HG03575 (cell line): ENCODE measurements at regions not wholly inside any gene's neighbourhood (a gene's known extent, or its start where the extent isn't known, plus 50 kb on each side); places are given as distances from the start of the nearest gene placed in this dataset.

Source experiments
- ATAC-seq: cut with Tn5 transposase; IDR thresholded peaks from one replicate; pipeline ENCODE4 v1.9.1; 2021; ENCODE audit not compliant: unreplicated experiment, insufficient number of reproducible peaks, low FRiP score; ENCODE audit errors: extremely low read depth

DNA sequence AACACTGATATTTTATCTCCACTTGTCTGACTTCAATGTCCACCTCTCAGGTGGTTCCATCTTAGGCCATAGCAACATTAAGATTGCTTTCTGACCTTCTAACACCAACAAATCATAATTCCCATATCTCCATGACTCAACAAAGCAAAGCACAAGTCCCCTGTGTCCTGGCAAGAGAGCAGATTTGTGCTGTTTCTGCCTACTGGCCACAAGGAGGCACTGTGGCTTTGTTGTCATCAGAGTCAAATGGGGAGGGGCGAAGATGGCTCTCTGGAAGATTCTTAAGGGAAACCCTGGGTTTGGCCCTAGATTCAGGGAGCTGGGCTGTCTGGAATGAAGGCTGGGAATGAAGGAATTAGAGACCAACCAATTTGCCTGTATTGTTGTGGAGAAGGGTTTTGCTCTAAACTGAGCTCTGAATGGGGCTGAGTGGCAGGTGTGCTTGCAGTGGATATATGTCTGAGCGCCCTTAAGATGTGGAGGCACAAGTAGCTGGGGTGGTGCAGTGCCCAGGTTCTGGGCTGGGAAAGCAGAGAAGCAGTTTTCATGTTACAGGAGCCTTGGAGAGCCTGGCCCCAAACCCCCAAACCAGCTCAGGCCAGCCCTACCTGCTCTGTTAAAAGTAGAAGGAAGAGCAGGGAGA, 154.8 kb upstream of the PRSS58 start:
- no peak for ATAC-seq

DNA sequence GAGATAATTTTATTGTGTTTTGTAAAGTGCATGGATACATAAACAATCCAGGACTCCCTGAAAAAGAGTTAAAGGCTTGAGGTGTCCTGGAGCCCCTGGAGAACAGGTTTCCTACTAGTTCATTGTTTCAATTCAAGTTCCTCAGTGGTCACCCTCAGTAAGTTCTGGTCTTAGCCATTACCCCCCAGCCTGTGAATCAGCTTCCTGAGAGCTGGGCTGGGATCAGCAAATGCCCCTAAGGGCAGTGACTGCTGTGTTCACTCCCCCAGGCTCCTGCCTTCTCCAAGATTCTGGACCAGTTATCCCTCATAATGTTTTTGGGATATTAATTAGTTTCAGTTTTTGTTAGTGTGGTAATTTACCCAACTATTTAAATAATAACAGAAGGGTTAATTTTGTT, 151.6 kb upstream of the PRSS58 start:
- no peak for ATAC-seq

DNA sequence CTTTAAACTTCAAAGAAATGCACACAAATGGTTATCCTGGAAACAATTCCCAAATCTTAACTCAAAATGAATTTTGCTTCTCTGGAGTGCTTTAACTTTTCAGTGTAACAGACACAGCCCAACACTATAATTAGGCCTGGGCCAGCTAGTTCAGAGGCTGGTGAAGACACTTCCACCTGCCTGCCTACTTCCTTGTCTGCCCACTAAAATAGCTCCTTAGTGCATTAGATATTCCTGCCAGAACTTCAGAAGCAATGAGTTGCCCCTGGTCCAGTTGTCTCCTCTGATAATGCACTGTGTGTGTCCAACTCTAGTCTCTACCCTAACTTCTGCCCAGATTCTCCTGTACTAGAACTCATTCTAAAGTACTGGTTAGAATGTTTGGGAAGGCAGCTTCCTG, 150.9 kb upstream of the PRSS58 start:
- ATAC-seq, result no peak

DNA sequence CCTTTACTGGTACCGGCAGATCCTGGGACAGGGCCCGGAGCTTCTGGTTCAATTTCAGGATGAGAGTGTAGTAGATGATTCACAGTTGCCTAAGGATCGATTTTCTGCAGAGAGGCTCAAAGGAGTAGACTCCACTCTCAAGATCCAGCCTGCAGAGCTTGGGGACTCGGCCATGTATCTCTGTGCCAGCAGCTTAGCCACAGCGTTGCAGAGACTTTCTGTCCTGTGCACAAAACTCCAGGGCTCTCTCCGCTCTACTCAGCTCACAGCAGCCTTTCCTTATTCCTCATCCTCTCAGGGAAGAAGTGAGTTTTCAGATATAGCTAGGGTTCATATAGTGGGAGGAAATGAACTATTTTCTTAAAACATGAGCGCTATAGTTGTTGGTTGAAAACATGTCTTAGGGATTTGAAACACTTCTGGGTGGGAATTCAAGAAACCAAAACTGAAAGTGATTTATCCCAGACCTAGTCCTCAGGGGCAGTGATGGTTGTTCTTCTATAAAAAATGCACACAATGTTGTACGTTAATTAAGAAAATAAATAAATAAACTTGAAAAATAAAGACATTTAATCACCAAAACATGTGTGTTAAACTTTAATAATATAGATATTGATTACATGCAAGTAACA, 150.2 kb upstream of the PRSS58 start:
- no peak for ATAC-seq

DNA sequence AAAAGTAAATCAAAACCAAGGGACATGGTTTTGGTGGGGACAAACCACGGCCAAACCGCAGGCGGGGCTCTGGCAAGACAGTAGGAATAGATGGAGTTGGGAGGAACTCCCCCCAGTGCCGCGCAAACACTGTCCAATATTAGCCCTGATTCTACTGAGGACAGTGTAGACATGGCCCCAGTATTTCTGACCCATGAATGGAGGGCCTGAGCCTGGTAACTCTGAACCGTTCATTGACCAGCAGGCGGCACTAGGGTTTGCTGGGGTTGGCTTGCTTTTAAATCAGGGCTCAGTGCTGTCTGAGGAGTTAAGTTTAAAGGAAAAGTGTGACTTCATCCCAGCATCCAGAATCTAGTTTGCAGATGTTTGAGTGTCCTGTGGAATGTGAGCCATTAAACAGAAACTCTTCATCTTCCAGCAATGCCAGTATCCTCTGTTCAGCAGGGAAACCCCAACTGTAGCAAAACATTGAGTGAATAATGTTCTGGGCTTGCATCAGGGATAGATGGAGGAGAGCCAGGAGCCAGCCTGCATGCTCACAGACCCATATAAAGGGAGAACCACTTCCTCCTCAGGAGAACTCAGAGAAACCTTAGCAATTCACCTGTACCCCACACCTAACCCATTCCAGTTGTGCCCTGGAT, 147.4 kb upstream of the PRSS58 start:
- no peak for ATAC-seq

DNA sequence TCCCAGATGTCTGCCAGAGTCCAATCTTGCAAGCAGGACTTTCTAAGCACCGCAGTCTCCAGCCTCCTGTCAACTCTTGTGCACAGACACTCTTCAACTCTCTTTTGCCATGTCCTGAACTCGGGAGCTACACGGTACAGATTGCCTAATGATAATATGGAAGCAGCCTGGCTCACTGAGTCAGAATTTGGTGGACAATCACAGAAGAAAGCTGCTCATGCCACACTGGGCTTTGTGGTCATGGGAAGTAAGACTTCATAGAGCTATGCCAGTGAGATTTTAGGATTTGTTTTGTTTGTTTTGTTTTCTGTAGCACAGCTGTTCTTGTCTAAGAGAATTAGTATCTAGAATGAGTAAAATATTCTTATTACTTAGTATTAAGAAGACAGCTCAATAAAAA, 144.1 kb upstream of the PRSS58 start:
- ATAC-seq, result no peak

DNA sequence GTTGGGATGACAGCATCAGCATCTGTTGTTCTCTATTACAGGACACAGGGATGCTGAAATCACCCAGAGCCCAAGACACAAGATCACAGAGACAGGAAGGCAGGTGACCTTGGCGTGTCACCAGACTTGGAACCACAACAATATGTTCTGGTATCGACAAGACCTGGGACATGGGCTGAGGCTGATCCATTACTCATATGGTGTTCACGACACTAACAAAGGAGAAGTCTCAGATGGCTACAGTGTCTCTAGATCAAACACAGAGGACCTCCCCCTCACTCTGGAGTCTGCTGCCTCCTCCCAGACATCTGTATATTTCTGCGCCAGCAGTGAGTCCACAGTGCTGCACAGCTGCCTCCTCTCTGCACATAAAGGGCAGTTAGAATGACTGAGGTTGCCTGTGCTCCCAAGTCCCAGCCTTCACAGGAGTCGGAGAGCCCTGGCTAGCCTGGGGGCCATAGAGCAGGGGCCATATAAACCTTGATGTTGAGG, 142.2 kb upstream of the PRSS58 start:
- ATAC-seq, result no peak

DNA sequence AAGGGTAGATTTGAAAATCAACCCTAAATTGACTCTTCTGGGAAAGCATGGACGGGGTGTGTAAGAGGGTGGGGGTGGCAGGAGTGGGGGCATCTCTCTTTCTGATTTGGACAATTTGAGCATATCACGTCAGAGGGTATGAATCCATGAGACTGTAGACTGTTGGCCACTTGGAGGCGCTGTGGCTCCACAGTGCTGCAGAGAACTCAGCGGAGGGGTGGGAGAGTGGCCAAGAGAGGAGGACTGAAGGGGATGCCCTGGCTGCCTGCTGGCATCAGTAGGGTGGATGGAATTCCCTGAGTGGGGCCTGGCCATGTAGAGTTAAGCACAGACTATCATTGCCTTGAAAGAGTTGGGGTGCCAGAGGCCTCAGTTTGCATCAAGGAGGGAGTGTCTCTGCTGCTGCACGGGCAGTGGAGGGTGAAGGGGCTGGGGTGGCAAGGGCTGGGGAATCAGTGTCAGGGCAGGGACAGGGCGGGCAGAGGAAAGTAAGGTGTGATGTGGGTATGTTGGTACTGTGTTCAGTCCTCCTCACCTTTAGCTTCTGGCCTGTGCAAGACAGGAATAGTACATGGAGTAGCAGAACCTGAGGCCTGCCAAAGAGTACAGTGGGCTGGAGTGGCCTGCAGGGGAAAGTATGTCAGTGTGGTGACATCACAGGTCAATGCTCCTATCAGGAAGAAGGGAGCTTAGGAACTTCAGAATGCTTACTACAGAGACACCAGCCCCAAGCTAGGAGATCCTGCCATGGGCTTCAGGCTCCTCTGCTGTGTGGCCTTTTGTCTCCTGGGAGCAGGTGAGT, 133.5 kb upstream of the PRSS58 start:
- no peak for ATAC-seq

DNA sequence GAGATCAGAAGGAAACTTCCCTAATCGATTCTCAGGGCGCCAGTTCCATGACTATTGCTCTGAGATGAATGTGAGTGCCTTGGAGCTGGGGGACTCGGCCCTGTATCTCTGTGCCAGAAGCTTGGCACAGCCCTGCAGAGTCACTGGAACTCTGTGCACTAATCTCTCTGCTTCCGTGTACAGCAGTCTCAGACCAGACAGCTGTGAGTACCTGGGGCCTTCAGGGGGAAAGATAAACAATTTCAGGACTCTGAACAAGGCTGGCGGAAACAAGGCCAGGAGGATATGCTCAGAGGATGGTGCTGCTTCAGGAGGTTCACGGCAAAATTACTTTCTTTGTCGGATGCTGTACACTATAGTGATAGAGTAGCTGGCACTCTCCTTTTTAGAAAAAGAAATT, 131.7 kb upstream of the PRSS58 start:
- ATAC-seq, result no peak

DNA sequence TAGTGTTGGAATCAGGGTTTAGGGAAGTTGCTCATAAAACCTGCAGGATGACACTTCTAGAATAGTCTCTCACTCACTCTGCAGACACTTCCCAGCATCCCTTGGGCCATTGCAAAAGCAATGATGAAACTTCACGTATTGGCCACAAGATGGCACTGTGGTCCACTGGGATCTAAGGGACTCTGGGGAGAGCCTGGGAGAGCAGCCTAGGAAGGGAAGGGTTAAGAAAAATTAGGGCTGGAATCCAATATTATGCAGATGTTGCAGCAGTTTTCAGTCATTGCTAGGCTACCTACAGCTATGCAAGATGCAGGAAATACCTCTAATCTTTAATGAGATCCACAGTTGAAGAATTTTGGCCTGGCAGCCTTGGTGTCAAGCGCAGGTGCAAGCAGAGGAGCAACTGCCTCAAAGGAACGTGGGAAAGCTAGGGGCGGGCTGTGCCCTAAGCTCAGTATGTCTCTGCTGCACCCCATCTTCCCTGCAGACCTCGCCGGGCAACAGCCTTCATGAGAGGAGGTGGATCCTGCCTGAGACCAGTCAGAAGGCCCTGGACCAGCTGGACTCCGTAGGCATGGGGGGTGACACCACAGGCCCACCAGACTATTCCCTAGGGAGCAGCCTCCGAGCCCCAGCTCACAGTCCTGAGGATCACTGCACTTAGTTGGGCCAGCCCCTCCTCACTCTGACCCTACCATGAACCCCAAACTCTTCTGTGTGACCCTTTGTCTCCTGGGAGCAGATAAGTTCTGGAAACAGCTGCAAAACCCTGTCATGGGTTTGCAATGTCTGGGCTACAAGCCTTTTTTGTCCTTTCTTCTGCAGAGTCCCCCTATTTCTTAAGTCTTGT, 127.9 kb upstream of the PRSS58 start:
- peak; percentile 64 for ATAC-seq

DNA sequence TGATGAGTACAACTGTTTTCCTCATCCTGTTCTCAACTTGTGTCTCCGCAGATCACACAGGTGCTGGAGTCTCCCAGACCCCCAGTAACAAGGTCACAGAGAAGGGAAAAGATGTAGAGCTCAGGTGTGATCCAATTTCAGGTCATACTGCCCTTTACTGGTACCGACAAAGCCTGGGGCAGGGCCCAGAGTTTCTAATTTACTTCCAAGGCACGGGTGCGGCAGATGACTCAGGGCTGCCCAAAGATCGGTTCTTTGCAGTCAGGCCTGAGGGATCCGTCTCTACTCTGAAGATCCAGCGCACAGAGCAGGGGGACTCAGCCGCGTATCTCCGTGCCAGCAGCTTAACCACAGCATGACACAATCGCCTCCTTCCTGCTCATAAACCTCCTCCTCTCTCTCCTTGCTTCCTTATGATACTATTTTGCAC, 126.7 kb upstream of the PRSS58 start:
- ATAC-seq, result no peak

DNA sequence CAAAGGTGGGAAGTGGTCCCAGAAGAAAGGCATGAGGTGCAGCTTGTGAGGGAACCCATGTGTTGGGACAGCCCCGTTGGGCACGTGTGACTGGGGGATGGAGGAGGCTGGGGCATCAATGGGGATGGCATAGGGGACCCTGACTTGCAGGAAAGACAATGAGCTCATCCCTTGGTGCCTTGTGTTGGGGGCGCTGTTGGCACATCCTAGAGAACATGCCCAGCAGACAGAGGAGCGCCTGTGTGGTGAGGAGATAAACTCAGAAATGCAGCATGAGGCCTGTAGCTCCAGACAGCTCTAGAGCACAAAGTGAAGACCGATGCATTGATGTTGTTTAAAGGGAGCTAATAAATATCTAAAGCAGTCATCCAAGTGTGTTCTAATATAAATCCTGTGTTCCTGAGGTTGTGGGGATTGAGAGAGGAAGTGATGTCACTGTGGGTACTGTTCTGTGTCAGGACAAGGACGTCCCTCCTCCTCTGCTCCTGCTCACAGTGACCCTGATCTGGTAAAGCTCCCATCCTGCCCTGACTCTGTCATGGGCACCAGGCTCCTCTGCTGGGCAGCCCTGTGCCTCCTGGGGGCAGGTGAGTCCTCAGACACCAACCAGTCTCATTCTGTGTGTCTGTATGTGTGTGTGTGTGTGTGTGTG, 126.1 kb upstream of the PRSS58 start:
- ATAC-seq, result no peak

DNA sequence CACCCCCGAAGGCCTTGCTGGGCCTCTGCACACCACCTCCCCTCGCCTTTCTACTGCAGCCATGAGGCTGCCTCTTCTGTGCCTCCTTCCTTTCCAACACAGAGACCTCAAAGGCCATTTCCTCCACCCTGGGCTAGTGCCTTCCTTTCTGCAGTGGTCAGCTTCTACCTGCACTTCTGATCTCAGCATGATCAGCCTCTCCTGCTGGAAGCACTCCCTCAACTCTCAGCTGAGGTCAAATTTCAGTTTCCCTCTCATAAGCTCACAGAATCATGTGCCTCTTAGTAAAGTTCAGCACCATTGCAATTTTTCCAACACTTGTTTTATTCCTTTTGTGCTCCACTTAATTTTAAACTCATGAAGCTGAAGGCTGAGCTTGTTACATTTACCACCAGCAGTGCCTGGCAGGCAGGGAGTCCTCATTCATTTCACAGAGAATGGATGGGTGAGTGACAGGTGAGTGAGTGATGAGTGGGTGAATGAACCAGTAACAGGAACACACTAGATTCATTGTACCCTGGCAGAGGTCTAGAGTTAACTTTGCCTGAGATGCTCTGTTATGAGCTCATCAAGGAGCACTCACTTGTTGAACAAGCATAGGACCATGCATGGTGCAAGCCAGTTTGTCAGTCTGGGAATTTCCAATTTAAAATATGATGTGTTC, 124.0 kb upstream of the PRSS58 start:
- ATAC-seq, result no peak

DNA sequence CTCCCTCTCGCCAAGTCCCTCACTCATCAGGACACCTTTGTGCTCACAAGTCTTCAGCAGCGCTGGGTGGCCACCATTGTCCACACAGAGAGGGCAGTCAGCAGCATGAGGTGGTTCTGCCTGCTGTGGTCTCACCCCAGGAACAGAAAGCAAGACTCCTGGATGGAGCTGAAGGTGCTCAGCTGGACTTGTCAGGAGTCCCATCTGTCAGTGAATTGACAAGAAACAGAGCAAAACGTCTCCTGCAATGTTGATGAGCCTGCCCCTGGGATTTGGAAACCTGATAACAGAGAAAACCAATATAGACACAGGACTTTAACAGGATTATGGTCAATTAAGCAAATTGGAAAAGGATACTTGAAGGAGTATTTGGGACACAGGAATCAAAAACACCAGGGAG, 122.2 kb upstream of the PRSS58 start:
- ATAC-seq, result no peak

DNA sequence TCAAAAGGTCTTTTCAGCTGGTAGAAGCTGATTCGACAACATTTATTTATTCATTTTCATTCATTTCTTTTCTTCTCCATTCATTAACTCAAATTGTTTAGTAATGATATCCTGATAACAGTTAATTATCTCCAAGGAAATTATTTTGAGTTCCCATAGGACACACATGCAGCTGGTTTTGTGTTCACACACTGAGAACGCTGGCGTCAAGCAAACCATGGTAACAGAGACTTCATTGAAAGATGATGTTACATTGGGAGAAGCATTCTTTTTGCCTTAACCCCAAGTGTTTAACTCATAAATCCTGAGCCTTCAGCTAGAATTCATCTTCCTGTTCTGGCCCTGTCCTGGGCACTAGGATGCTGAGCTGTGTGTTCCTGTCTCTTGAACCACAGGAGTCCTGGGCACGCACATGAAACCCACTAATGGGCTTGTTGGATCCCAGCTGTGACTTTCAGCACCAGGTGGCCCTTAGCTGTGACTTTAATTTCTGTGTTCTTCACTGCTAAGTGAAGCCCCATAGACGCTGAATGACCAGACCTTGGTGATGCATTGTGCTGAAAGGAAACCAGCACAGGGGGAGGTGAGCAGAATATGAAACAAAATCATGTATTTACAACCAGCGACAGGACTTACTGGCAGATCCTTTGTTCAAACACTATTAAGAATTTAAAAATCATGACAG, 121.5 kb upstream of the PRSS58 start:
- ATAC-seq, result no peak

DNA sequence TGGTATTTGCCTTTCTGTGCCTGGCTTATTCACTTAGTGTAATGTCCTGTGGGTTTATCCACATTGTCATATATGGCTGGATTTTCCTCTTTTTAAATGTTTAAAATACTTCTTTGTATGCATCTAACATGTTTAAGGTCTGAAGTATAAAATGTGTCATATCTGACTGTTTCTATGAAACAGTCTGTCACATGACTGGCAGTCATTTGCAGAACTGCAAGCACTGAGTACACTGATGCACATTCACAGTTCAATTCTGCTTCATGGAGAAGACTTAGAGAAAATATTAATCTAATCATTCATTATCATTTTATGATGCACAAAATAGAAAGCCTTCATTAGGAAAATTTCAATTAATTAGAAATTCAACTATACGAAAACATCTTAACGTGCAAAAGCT, 119.7 kb upstream of the PRSS58 start:
- ATAC-seq, result no peak

DNA sequence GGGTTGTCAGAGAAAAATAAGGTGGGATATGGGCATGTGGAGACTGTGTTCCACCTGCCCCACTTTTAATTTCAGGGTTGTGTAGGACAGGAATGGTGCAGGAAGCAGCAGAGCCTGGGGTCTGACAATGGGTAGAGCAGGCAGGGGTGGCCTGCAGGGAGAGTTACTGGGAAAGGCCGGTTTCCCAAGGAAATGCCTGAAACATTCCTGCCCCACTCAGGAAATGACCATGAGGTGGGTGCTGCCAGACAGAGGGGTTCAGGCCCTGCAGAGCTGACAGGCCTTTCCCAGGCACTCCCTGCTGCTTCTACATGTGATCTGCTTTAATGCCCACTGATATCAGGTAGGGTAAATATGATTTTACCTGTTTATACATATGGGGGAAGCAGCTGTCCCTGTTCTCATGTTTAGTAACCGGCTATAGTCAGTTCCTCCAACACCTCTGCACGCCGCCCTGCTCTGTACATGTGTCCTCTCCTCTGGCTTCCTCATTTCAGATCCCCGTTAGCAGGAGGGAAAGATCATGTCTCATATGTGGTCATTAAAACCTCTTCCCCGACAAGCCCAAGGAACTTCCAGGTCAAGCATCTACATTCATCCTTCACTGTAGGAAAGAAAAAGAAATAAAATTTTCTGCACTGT, 118.6 kb upstream of the PRSS58 start:
- ATAC-seq, result no peak
